Skin of body (tissue), 1 donor: ENCODE measurements at regions not wholly inside any gene's neighbourhood (a gene's known extent, or its start where the extent isn't known, plus 50 kb on each side); places are given as distances from the start of the nearest gene placed in this dataset.
A peak's percentile ranks its signal among the peaks of the same experiment; 100 is the strongest.

Experiments
- DNase-seq: peaks from one replicate; lab custom pipeline; 2025; lab: John Stamatoyannopoulos, UW

GRCh38 chr9:80866121-80866520 lies 823.2 kb downstream of the TLE1 start:
- DNase-seq = no peak

- no peak for DNase-seq
Measured at GRCh38 chr9:80843028-80843427, 846.3 kb downstream of the TLE1 start.

DNA sequence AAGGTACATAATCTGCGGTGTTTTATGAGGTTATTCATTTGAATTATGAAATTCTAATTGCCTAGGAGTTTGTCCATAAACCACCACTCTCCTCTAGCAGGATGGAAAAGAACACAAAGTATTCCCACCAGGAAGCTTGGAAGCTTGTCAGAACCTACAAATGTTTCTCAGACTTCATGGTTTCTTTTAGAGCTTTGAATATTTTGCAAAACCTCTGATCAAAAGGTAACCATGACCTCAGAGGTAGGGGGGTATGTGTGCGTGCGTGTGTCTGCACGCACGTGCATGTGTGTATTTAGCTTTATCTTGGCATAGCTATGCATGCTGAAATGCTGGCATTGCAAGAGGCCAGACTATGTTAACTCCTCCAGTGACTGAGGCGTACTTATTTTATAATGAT lies 847.0 kb downstream of the TLE1 start:
- DNase-seq = no peak

GRCh38 chr9:80841888-80842287 lies 847.5 kb downstream of the TLE1 start:
- DNase-seq = no peak

DNA sequence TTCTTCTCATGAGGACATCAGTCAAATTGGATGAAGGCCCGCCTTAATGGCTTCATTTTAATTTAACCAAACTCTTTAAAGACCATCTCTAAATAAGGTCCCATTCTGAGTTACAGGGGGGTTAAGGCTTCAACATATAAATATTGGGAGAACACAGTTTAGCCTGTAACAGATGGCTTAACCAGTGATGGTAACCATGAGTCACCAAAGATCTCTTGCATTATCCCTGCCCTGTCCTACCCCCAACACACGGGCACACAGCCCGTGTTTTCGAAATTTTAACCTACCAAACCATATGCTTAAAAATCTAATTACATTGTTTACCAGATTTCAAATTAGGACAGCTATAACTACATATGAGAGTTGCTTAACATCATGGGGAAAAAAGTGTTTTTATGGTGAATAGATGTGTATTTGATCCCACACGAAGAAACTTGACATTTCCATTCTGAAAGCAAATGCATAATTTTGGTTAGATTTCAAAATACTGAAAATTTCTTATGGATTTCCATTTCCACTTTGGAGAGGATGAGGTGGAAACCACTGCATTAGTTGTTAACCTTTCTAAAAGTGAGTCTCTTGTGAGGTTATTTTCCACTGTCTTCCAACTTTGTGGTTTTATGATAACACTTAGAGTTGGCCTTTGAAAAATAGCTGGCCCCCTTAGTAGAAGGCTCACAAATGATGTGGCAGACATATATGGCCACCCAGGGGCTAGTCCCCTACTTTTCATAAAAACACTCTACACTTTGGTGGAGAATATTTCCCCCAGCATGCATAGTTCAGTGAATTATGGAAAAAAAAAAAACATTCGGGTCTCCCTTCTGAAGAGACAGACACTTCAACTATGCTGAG lies 849.3 kb downstream of the TLE1 start:
- DNase-seq = no peak

GRCh38 chr9:80836013-80836412 lies 853.3 kb downstream of the TLE1 start:
- no peak for DNase-seq

DNA sequence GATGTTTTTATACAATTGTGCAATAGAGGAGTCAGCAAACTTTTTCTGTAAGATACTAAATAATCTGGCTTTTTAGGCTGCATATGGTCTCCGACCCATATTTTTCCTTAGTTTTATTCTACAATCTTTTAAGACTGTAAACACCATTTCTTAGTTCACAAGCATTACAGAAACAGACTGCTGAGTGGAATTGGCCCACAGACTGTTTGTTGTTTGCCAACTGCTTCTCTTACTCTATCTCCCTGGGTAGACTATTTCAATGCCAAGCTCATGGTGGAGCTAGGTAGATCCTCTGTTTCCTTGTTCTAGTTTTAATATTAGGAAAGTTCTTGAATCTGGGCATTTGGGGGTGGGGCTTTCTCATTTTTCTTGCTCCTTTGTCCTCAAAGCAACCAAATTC lies 857.6 kb downstream of the TLE1 start:
- no peak for DNase-seq

- DNase-seq = no peak
Measured at GRCh38 chr9:80811656-80812055, 877.7 kb downstream of the TLE1 start.

GRCh38 chr9:80811003-80811402 lies 878.3 kb downstream of the TLE1 start:
- no peak for DNase-seq

- DNase-seq = no peak
Measured at GRCh38 chr9:80806671-80807070, 882.7 kb downstream of the TLE1 start.

DNA sequence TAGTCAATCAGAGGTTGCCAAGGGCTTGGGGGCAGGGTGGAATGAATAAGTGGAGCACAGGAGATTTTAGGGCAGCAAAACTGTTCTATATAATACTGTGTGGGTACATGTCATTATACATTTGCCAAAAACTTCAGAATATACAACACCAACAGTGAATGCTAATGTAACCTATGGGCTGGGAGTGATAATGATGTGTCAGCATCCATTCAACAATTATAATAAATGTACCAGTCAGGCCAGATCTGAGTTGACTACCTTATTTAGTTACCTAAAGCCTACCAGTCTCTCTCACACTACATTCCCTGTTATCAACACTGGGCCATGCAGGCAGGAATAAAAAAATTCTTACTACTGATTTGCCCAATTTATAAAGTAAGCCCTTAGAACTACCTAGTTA lies 884.5 kb downstream of the TLE1 start:
- no peak for DNase-seq

GRCh38 chr9:80797831-80798688 lies 891.3 kb downstream of the TLE1 start:
- DNase-seq = peak; percentile 99

DNA sequence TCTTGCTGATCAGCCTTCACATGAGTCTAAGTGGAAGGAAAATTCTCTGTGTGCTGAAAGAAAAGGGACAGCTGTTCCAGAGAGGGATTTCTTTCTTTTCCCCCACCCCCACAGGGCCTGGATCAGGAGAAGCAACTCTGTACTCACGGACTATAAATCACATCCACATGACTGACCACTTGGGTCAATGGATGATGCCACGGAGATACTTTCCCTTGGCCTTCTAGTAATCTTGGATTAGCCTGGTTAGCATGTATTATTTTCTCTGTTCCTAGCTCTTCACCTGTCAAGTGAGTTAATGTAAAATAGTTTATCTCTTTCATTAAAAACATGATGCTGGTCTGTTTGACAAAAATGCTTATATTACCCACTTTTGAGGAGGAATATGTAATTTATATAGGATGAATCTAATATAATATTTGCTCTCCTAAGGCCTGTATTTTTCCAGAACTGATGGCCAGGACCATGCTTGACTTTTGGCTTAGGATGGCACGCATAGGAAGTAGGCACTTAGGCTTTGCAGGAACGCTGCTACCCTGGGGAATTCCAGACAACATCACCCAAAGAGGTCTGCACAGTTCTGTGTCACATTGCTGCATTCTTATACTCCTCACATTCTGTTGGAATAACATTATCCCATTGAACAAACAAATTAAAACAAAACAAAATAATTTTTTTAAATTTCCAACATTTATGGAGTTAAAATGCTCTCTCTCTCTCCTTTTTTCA lies 892.1 kb downstream of the TLE1 start:
- no peak for DNase-seq

DNA sequence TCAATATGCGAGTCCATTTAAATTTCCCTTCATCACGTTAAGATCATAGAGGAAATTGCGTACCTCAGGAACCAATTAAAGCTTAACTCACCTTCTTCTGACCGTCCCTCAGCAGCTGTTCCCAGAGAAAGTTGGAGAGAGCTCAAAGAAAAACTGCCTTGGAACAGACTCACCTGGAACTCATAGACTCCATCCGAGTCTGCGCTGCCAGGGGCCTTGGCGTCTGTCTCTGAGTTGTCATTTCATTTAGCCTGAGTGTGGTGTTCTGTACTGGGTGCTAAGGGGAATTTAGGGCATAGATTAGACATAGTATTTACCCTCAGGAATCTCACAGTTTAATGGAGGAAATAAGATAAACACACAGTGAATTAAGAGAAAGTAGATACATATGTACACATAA lies 892.7 kb downstream of the TLE1 start:
- DNase-seq = no peak

GRCh38 chr9:80794197-80794596 lies 895.1 kb downstream of the TLE1 start:
- no peak for DNase-seq

DNA sequence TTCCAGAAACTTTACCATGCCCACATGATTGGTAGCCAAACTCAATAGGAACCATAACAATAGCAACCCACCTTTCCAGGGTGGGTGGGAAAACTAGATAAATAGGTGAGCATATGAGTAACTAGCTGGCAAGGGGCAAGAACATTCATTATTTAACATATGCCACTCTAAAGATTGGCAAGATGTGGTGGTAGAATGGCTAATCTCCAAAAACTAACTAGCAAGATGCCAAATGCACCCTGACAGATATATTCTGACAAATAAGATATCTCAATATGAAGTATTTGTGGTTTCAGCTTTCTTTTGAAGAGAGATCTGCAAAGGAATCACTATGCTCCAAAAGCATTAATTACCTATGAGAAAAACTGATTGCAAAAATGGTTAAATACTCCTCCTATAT lies 895.6 kb downstream of the TLE1 start:
- DNase-seq = no peak

DNA sequence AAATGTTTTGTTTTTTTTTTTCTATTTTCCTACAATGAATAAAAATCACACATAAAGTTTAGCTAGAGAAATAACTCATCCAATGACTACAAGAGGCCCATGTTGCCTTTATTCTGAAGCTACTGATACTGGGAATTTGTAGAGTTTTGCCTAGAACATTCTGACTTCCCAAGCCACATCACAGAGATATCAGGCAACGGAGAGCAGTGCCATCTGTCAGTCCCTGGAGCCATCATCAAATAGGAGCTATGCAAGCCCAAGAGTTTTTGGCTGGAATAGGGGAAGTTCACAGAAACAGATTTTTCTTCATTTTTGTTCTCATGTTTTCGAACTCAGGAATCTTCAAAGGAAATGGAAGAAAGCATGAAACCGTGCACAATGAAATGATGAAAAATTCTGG lies 896.6 kb downstream of the TLE1 start:
- no peak for DNase-seq

DNA sequence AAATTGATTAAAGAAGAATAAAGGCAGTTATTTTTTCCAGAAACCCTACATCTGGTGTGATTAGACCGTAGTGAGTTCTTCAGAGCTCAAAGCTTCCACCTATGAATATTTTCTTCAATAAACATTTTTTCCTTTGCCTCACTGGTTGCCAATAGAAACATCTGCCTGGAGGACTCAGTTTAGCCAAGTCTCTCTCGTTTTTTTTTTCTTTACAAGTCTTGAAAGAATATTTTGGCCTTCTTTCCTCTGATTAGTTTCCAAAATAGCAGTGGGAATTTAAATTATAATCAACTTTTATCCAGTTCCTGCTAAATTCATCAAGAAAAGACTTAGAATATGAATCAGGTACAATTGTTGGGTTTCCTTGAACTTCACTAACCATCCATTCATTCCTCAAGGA lies 897.5 kb downstream of the TLE1 start:
- no peak for DNase-seq

DNA sequence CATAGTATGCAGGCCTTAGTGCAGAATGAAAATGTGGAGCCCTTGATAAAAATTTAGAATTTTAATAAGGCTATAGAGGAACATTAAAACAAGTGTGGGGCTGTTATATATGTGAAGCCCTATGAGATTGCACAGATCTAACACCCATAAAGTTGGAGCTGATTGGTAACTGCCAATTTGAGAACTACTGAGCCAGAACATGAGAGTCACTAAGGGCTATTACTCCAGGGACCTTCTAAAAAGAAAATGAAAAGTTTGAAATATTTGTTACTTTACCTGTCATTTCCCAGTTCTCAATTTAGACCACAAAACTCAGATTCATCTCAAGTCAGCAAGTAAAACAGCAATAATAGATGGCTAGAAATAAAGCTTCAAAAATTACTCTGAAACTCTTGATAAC lies 898.6 kb downstream of the TLE1 start:
- no peak for DNase-seq

DNA sequence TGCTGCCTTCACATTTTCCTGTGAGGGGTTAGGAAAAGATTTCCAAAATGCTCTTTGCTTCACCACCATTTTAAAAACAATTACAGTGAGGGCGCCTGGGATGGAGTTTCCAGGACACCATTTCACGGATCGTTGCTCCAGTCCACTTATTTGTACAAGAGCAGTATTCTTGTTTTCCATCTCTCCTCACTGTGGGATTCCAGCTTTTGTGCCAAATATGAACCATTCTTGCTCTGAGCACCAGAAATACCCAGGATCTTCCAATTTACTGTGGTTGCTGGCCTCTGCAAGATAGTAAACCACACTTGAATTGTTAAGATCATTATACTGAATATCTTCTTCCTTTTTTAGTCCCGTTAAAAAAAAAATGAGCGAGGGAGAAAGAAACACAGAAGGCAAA lies 899.5 kb downstream of the TLE1 start:
- no peak for DNase-seq

DNA sequence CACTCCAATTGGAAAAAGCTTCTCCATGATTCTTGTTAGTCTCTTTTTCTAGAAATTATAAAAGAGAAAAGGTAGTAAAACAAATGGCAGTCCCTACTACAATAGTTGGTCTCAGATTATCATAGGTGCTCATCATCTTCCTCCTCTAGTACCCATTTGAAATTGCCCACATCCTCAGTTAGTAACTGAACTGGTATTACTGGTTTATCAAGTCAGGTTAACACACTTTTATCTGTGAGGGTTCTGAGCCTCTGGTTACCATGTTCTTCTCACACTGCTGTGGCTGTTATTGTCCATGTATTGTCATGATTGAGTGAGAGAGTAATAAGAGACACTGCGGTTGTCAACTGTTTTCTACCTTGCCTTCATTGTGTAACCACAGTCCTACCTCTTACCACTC lies 901.7 kb downstream of the TLE1 start:
- no peak for DNase-seq

DNA sequence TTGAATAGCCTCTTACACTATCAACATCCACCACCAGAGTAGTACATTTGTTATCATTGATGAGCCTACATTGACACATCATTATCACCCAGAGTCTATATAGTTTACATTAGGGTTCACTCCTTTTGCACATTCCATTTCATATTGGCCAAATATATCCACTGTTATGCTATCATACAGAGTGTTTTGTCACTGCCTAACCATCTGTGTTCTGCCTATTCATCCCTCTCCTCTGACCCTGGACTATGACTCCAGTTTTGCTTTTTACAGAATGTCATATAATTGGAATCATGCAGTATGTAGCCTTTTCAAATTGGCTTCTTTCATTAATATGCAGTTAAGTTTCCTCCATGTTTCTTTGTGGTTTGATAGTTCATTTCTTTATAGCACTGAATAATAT lies 904.7 kb downstream of the TLE1 start:
- DNase-seq = no peak
